ENCODE measurements at regions not wholly inside any gene's neighbourhood (a gene's known extent, or its start where the extent isn't known, plus 50 kb on each side); places are given as distances from the start of the nearest gene placed in this dataset.

DNA sequence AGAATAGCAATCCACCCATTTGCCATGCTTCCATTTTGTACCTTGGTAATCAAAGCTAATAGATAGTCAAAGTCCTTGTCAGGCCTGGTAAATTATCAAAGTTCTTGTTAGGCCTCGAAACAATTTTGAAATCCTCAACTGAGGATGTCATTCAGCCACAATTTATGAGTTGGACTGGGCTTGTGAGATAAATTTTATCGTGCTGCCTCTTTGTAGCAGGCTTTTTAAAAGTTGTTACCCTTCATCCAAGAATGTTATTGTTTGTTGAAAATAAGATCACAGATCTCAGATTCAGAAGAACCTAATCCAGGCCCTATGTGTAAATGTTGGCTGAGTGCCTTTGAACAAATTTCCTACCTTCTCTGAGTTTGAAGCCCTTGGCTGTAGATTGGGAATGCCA is 143.3 kb upstream of the PROK2 start:
- H3K4me3 ChIP-seq (replicated peaks in 1 of 3; ENCODE audit: insufficient read depth in 1 of 3, low read depth in 1 of 3, low read length in 3 of 3) = no peak overlapping the region
- H3K27me3 ChIP-seq (ENCODE audit: control insufficient read depth in 2 of 2, insufficient read depth in 2 of 2, low read length in 2 of 2) = no peaks in the 10 kb centered on the region
- FAIRE-seq (no peak), DNase-seq (ENCODE audit: low read depth, low spot score) (no peak)
- CTCF ChIA-PET = interaction anchor here (1.7 kb wide), 1 partner anchor 28 kb away, joined by 5 read pairs; no protein-coding TSS in a partner anchor
- no peaks in the 10 kb centered on the region for H4K20me1 ChIP-seq (replicated peaks; ENCODE audit: control insufficient read depth, extremely low read depth, insufficient read depth, low read length)
- no peaks in the 10 kb centered on the region for H3K36me3 ChIP-seq (ENCODE audit: control insufficient read depth in 2 of 2, extremely low read depth in 1 of 2, insufficient read depth in 2 of 2, low read length in 2 of 2)
- BruUV-seq (replicated peaks) = no TSS peak
- intact Hi-C loops (cut with micrococcal nuclease) (no loop called here), dilution Hi-C loops (cut with MboI; ENCODE audit: extremely low pct_ligation_motif_present, low sequenced_read_pairs) (no loop called here)
- no peaks in the 10 kb centered on the region for H3K79me2 ChIP-seq (ENCODE audit: control insufficient read depth, insufficient read depth, low read length)
- no peak overlapping the region for H3K27ac ChIP-seq (ENCODE audit: insufficient read depth, low read depth, low read length)
- H3K4me1 ChIP-seq (ENCODE audit: control insufficient read depth, extremely low read depth, insufficient read depth, low read length) = no peaks in the 10 kb centered on the region
- H3K9me3 ChIP-seq (replicated peaks; ENCODE audit: control insufficient read depth, insufficient read depth, low read length) = no peaks in the 10 kb centered on the region
- no peak overlapping the region for H3K9ac ChIP-seq (replicated peaks; ENCODE audit: extremely low read depth, insufficient read depth, low read length)
- TF ChIP-seq FOS (IDR thresholded peaks at IDR 0.05; ENCODE audit: borderline replicate concordance, insufficient read depth, low read length) = no peak
- no peak for TF ChIP-seq EZH2 (IDR thresholded peaks at IDR 0.05; ENCODE audit: borderline replicate concordance, low read depth, low read length, severe bottlenecking)
- TF ChIP-seq JUN (IDR thresholded peaks at IDR 0.05; ENCODE audit: borderline replicate concordance, insufficient read depth, insufficient read length, low read depth) = no peak
- TF ChIP-seq, protein P1, sequence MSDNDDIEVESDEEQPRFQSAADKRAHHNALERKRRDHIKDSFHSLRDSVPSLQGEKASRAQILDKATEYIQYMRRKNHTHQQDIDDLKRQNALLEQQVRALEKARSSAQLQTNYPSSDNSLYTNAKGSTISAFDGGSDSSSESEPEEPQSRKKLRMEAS (IDR thresholded peaks at IDR 0.05; ENCODE audit: insufficient read depth, insufficient read length) = no peak
- TF ChIP-seq GATA2 (IDR thresholded peaks at IDR 0.05; ENCODE audit: insufficient read depth, insufficient read length, low read depth, low read length) = no peak
- TF ChIP-seq POLR2A (IDR thresholded peaks at IDR 0.05; ENCODE audit: low read depth, low read length) = no peak
- TF ChIP-seq CTCF (IDR thresholded peaks at IDR 0.05; ENCODE audit: extremely low read depth in 1 of 2, insufficient read depth in 1 of 2, low read depth in 1 of 2, low read length in 2 of 2) = no peak
- TF ChIP-seq MYC (IDR thresholded peaks at IDR 0.05; ENCODE audit: low read depth, low read length) = no peak
- TF ChIP-seq POLR2AphosphoS5 (IDR thresholded peaks at IDR 0.05; ENCODE audit: insufficient read depth, low read depth, low read length) = no peak
- H2AFZ ChIP-seq (ENCODE audit: low read depth, low read length) = no peak overlapping the region
- no peak overlapping the region for H3K4me2 ChIP-seq (ENCODE audit: insufficient read depth, low read length)
- POLR2A ChIA-PET = no interaction called here
- H3K9me1 ChIP-seq (replicated peaks; ENCODE audit: control insufficient read depth, extremely low read depth, insufficient read depth, low read length) = no peaks in the 10 kb centered on the region

Measured in endothelial cell of umbilical vein (primary cell).